ENCODE measurements at regions not wholly inside any gene's neighbourhood (a gene's known extent, or its start where the extent isn't known, plus 50 kb on each side); places are given as distances from the start of the nearest gene placed in this dataset.

DNA sequence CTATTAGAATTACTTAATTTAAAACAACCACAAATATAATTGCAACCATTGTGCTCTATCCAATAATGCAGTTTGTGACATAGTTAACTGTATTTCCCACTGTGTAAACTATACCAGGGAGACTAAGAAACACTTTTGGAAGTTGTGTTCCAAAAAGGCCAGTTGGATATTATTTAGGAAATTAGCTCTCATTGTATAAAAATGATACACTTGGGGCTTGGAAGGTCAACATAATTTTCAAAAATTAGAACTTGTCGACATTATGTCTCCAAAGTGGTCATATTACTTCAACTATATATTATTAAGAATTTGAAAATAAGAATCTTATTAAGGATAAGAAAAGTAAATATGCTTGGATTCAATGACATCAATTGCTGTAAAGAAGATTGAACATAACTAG is 876.6 kb downstream of the MRPL39 start:
- H3K4me3 ChIP-seq (ENCODE audit: low read depth, poor library complexity, severe bottlenecking) = no peak overlapping the region
- no peak for DNase-seq (ENCODE audit: low spot score in 2 of 2)
- TF ChIP-seq, protein P1, sequence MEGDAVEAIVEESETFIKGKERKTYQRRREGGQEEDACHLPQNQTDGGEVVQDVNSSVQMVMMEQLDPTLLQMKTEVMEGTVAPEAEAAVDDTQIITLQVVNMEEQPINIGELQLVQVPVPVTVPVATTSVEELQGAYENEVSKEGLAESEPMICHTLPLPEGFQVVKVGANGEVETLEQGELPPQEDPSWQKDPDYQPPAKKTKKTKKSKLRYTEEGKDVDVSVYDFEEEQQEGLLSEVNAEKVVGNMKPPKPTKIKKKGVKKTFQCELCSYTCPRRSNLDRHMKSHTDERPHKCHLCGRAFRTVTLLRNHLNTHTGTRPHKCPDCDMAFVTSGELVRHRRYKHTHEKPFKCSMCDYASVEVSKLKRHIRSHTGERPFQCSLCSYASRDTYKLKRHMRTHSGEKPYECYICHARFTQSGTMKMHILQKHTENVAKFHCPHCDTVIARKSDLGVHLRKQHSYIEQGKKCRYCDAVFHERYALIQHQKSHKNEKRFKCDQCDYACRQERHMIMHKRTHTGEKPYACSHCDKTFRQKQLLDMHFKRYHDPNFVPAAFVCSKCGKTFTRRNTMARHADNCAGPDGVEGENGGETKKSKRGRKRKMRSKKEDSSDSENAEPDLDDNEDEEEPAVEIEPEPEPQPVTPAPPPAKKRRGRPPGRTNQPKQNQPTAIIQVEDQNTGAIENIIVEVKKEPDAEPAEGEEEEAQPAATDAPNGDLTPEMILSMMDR (IDR thresholded peaks at IDR 0.05) = no peak
- TF ChIP-seq POLR2A (IDR thresholded peaks at IDR 0.05) = no peak
- WGBS, 2 donors = 47 to 58% methylated on average over 1 of the region's 1 CpG
- intact Hi-C loops (cut with DNase I; ENCODE audit: low total_unique reads) = no loop called here

DNA sequence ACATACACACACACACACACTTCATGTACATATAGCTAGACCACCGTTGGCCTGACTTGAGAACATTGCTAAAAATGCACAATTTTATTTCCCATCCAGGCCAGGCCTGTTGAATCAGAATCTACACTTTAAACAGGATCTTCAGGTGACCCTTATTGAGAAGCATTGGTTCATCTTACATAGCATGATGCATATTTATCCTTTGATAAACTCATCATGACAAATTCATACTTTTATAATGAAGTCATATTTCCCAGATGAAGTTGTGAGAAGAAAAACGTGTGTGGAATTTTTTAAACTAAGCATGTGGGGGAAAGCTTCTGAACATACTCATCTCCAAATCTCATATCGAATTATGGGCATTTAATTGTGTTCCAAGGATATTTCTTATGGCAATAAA is 877.7 kb downstream of the MRPL39 start:
- 47 to 52% methylated on average over 3 of the region's 3 CpGs for WGBS, 2 donors
- intact Hi-C loops (cut with DNase I; ENCODE audit: low total_unique reads) = no loop called here
- TF ChIP-seq, protein P1 (IDR thresholded peaks at IDR 0.05) = no peak
- TF ChIP-seq POLR2A (IDR thresholded peaks at IDR 0.05) = no peak
- DNase-seq (ENCODE audit: low spot score in 2 of 2) = no peak
- H3K4me3 ChIP-seq (ENCODE audit: low read depth, poor library complexity, severe bottlenecking) = no peak overlapping the region

DNA sequence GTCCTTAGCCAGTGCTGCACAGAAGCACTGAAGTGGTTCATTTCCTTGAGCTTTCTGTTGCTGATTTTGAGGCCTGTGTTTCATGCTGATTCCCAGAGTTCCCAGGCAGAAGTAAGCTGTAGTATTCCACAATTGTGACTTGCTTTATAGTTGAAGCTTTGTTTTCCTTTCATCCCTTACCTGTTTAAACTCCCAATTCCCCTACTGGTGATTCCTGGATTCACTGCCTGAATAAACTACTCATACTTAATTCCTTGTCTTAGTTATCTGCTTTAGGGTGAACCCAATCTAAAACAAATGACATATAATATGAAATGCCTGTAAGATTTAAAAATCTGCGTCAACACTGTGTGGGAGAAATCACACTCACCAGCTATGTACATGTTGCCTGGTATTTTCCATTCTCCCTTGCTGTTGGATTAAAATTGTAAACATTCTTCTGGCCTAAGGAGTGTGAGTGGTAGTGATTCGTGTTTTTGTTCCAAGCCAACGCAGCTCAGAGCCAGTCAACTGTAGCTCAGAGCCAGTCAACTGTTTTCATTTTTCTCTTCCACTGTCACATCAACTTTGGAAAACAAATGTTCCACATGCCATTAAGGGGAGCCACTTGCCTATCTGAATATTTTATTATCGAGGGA is 879.4 kb downstream of the MRPL39 start:
- DNase-seq (ENCODE audit: low spot score in 2 of 2) = no peak
- no peak for TF ChIP-seq POLR2A (IDR thresholded peaks at IDR 0.05)
- TF ChIP-seq, protein P1 (IDR thresholded peaks at IDR 0.05) = no peak
- intact Hi-C loops (cut with DNase I; ENCODE audit: low total_unique reads) = no loop called here
- 44 to 50% methylated on average over 4 of the region's 4 CpGs for WGBS, 2 donors
- no peak overlapping the region for H3K4me3 ChIP-seq (ENCODE audit: low read depth, poor library complexity, severe bottlenecking)

DNA sequence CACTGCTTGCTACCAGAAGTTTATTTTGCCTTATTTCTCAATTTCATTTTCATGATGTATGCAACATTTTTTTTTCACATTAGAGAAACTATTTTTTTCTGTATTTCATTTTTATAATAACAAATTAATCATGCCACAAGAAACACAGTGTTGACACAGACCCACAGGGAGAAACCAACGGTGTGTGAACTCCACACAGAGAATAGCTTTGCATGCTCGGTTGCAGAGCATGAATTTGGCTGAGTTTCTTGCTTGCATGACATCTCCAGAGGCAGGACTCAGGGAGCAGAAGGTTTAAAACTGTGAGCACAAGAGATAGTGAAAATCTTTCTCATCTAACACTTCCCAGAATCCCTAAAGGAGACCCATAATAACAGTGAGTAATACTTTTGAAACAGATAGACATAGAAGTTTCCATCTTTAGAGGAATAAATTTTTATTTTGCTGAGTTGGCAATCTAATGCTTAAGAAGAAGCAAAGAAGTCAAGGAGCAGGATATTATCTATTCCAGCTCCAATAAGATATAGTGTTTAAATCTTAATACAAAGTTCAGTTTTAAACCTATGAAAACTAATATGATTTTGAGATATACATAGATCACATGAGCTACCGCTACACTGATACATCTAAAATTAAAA is 890.9 kb downstream of the MRPL39 start:
- H3K4me3 ChIP-seq (ENCODE audit: low read depth, poor library complexity, severe bottlenecking) = no peak overlapping the region
- TF ChIP-seq POLR2A (IDR thresholded peaks at IDR 0.05) = no peak
- TF ChIP-seq, protein P1 (IDR thresholded peaks at IDR 0.05) = no peak
- no peak for DNase-seq (ENCODE audit: low spot score in 2 of 2)
- intact Hi-C loops (cut with DNase I; ENCODE audit: low total_unique reads) = no loop called here
- WGBS, 2 donors = 48 to 49% methylated on average over 3 of the region's 3 CpGs

DNA sequence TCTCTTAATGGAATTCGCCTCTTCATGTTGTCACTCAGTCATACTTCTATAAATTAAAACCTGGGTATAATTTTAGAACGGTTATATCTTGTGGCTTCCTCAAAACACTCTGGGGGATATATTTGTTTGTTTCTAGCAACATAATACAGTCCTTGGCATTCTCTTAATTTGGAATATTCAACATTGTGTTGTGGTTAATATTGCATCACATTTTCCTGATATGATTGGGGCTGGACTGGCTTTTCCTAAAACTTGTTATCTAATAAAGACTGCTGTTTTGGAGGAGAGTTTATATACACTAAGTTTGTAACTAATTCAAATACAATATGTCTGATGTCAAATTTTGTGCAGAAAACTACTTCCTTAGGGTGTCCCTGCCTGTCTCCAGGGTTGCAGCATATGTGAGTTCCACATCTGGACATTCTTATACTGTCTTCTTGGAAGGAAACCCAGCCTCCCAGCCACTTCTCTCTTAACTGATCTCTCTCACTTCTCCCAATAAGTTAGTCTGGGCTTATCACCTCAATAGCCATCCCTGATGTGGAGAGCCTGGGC is 892.6 kb downstream of the MRPL39 start:
- no peak overlapping the region for H3K4me3 ChIP-seq (ENCODE audit: low read depth, poor library complexity, severe bottlenecking)
- TF ChIP-seq, protein P1 (IDR thresholded peaks at IDR 0.05) = no peak
- no peak for TF ChIP-seq POLR2A (IDR thresholded peaks at IDR 0.05)
- 51 to 52% methylated on average over 2 of the region's 2 CpGs for WGBS, 2 donors
- no peak for DNase-seq (ENCODE audit: low spot score in 2 of 2)
- intact Hi-C loops (cut with DNase I; ENCODE audit: low total_unique reads) = no loop called here

Data from lower leg skin (tissue), 4 donors.